Neural progenitor cell (in vitro differentiated cells): ENCODE measurements at regions not wholly inside any gene's neighbourhood (a gene's known extent, or its start where the extent isn't known, plus 50 kb on each side); places are given as distances from the start of the nearest gene placed in this dataset.

Source experiments
- DNase-seq: peaks from one replicate; pipeline ENCODE4 v3.0.0-alpha.2; 2016; ENCODE audit warnings: low spot score
- H2AFZ ChIP-seq: fragments of 200-600 bp; sonication (generic); replicated peaks from 2 replicates; pipeline ENCODE4 v1.6.1; 2016; ENCODE audit warnings: antibody characterized with exemption
- H3F3A ChIP-seq: fragments of 200-600 bp; sonication (generic); 2 replicates; pipeline ENCODE4 v1.6.1; 2016; ENCODE audit warnings: antibody characterized with exemption, low read depth
- H3K27ac ChIP-seq: fragments of 200-600 bp; sonication (generic); 2 replicates; pipeline ENCODE4 v1.5.1; 2016; ENCODE audit warnings: mild to moderate bottlenecking
- H3K27me3 ChIP-seq: fragments of 200-600 bp; sonication (generic); 2 replicates; pipeline ENCODE4 v1.6.1; 2016; ENCODE audit warnings: mild to moderate bottlenecking, moderate library complexity
- H3K36me3 ChIP-seq: fragments of 200-600 bp; sonication (generic); 2 replicates; pipeline ENCODE4 v1.5.1; 2016
- H3K4me1 ChIP-seq: fragments of 200-600 bp; sonication (generic); 2 replicates; pipeline ENCODE4 v1.6.1; 2016; ENCODE audit warnings: mixed run types
- H3K4me2 ChIP-seq: fragments of 200-600 bp; sonication (generic); 2 replicates; pipeline ENCODE4 v1.6.1; 2016
- H3K4me3 ChIP-seq: fragments of 200-600 bp; sonication (generic); 2 replicates; pipeline ENCODE4 v1.5.1; 2016
- H3K79me2 ChIP-seq: fragments of 200-600 bp; sonication (generic); 2 replicates; pipeline ENCODE4 v1.6.1; 2016; ENCODE audit warnings: low read depth
- H3K9ac ChIP-seq: fragments of 200-600 bp; sonication (generic); 2 replicates; pipeline ENCODE4 v1.6.1; 2016
- H3K9me3 ChIP-seq: fragments of 200-600 bp; sonication (generic); 2 replicates; pipeline ENCODE4 v1.5.1; 2016; ENCODE audit warnings: low read depth
- H4K20me1 ChIP-seq: fragments of 200-600 bp; sonication (generic); 2 replicates; pipeline ENCODE4 v1.6.1; 2016; ENCODE audit warnings: low read depth
- H3K27ac Mint-ChIP-seq: 3 replicates; pipeline ENCODE4 v1.8.0; 2021; ENCODE audit warnings: mixed read lengths
- H3K27me3 Mint-ChIP-seq: 2 replicates; pipeline ENCODE4 v1.8.0; 2022; ENCODE audit warnings: low read depth, mild to moderate bottlenecking, inconsistent platforms, moderate library complexity, mixed read lengths; ENCODE audit not compliant: insufficient read depth
- H3K36me3 Mint-ChIP-seq: 3 replicates; pipeline ENCODE4 v1.8.0; 2021; ENCODE audit warnings: mixed read lengths
- H3K4me1 Mint-ChIP-seq: 3 replicates; pipeline ENCODE4 v1.8.0; 2021; ENCODE audit warnings: mixed read lengths
- H3K4me3 Mint-ChIP-seq: 3 replicates; pipeline ENCODE4 v1.8.0; 2021; ENCODE audit warnings: mild to moderate bottlenecking, moderate library complexity, mixed read lengths
- H3K9me3 Mint-ChIP-seq: 3 replicates; pipeline ENCODE4 v1.8.0; 2020; ENCODE audit warnings: mixed read lengths
- CTCF ChIP-seq: fragments of 200-600 bp; sonication (generic); IDR thresholded peaks from 2 replicates; pipeline ENCODE4 v1.5.1; 2017; ENCODE audit warnings: antibody characterized with exemption, mild to moderate bottlenecking
- EZH2 ChIP-seq: fragments of 200-600 bp; sonication (generic); IDR thresholded peaks from 2 replicates; pipeline ENCODE4 v1.6.1; 2017; ENCODE audit warnings: antibody characterized with exemption, mild to moderate bottlenecking, moderate library complexity
- EZH2phosphoT487 ChIP-seq: fragments of 200-600 bp; sonication (generic); IDR thresholded peaks from 2 replicates; pipeline ENCODE4 v1.6.1; 2017; ENCODE audit warnings: antibody characterized with exemption

- no peaks in the 10 kb centered on the region for H3K79me2 ChIP-seq
These were observed 383.3 kb downstream of the IPMK start for GRCh38 chr10:57884407-57884806.

DNA sequence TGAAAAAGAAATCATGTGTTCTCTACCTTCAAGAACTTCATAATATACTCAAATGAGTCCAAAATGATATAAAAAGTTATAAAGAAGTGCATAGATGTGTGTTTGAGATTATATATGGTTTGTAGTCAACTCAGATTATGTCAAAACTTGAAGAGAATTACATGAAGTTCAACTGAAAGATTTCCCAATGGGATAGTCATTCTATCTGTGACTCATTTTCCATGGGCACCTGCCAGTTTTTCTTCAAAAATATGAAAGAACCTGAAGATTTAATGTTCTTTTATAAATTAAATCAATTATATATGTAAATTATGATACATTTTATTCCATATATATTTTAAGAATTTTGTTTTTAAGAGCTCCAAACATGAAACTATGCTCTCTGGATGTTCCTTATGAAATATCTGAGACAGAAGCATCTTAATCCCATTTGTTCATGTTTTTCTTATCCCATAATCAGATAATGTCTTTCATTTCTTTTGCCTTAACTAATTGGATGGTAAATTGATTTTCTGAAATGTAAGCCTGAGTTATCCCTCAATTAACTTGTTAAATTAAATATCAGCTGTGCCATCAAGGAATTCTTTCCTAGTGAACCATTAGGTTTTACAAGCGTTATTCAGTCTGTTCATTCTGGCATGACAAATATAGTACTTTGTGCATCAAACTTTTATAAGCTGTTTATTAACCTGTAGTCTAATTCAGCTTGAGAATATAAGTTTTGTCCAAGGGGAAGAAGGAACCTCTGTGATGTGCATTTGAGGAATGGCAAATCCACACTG is 387.1 kb downstream of the IPMK start:
- H3K27ac Mint-ChIP-seq, result no peak overlapping the region
- Histone ChIP-seq H3K36me3 (no peaks in the 10 kb centered on the region), H3K4me2 (no peak overlapping the region), H3K27ac (no peak overlapping the region), H3F3A (no peaks in the 10 kb centered on the region), H3K9me3 (no peaks in the 10 kb centered on the region), H2AFZ (no peak overlapping the region), H3K4me1 (no peaks in the 10 kb centered on the region), H3K9ac (no peak overlapping the region), H3K79me2 (no peaks in the 10 kb centered on the region), H3K4me3 (no peak overlapping the region), H4K20me1 (no peaks in the 10 kb centered on the region), H3K27me3 (no peaks in the 10 kb centered on the region)
- TF ChIP-seq CTCF, result no peak
- no peak for TF ChIP-seq EZH2phosphoT487
- TF ChIP-seq EZH2, result no peak
- no peak overlapping the region for H3K4me3 Mint-ChIP-seq
- peaks cover 2% of the 10 kb centered on the region for H3K4me1 Mint-ChIP-seq
- no peak for DNase-seq
- no peaks in the 10 kb centered on the region for H3K27me3 Mint-ChIP-seq
- no peaks in the 10 kb centered on the region for H3K9me3 Mint-ChIP-seq
- H3K36me3 Mint-ChIP-seq, result no peaks in the 10 kb centered on the region

More at GRCh38 chr10:57884407-57884806, 383.3 kb downstream of the IPMK start:
- H3K36me3 Mint-ChIP-seq, result no peaks in the 10 kb centered on the region
- Histone ChIP-seq H3K4me2 (no peak overlapping the region), H3K36me3 (no peaks in the 10 kb centered on the region), H3K27ac (no peak overlapping the region), H3K9ac (no peak overlapping the region), H3K9me3 (no peaks in the 10 kb centered on the region), H3F3A (no peaks in the 10 kb centered on the region), H4K20me1 (no peaks in the 10 kb centered on the region), H3K4me1 (no peaks in the 10 kb centered on the region), H2AFZ (no peak overlapping the region), H3K27me3 (no peaks in the 10 kb centered on the region), H3K4me3 (no peak overlapping the region)
- H3K9me3 Mint-ChIP-seq, result peaks cover 3% of the 10 kb centered on the region
- H3K4me3 Mint-ChIP-seq, result no peak overlapping the region
- H3K27ac Mint-ChIP-seq, result no peak overlapping the region
- H3K27me3 Mint-ChIP-seq, result no peaks in the 10 kb centered on the region
- no peaks in the 10 kb centered on the region for H3K4me1 Mint-ChIP-seq
- TF ChIP-seq CTCF, result no peak
- no peak for TF ChIP-seq EZH2phosphoT487
- TF ChIP-seq EZH2, result no peak
- DNase-seq, result no peak

GRCh38 chr10:57874810-57875209 is 392.9 kb downstream of the IPMK start:
- H3K36me3 Mint-ChIP-seq, result no peaks in the 10 kb centered on the region
- Histone ChIP-seq H3K27me3 (no peaks in the 10 kb centered on the region), H3K36me3 (no peaks in the 10 kb centered on the region), H3K9me3 (no peaks in the 10 kb centered on the region), H3K4me2 (no peak overlapping the region), H3K4me3 (no peak overlapping the region), H3K4me1 (no peaks in the 10 kb centered on the region), H4K20me1 (no peaks in the 10 kb centered on the region), H3K27ac (no peak overlapping the region), H3K9ac (no peak overlapping the region), H2AFZ (no peak overlapping the region), H3K79me2 (no peaks in the 10 kb centered on the region), H3F3A (no peaks in the 10 kb centered on the region)
- peaks cover 2% of the 10 kb centered on the region for H3K4me1 Mint-ChIP-seq
- TF ChIP-seq CTCF, result no peak
- no peak for TF ChIP-seq EZH2
- no peak for TF ChIP-seq EZH2phosphoT487
- no peaks in the 10 kb centered on the region for H3K9me3 Mint-ChIP-seq
- no peak for DNase-seq
- no peak overlapping the region for H3K27ac Mint-ChIP-seq
- H3K4me3 Mint-ChIP-seq, result no peak overlapping the region
- no peaks in the 10 kb centered on the region for H3K27me3 Mint-ChIP-seq
